ENCODE measurements at regions not wholly inside any gene's neighbourhood (a gene's known extent, or its start where the extent isn't known, plus 50 kb on each side); places are given as distances from the start of the nearest gene placed in this dataset.

GRCh38 chr10:33410860-33411234 is 76.4 kb upstream of the NRP1 start:
- TF ChIP-seq, protein P1, sequence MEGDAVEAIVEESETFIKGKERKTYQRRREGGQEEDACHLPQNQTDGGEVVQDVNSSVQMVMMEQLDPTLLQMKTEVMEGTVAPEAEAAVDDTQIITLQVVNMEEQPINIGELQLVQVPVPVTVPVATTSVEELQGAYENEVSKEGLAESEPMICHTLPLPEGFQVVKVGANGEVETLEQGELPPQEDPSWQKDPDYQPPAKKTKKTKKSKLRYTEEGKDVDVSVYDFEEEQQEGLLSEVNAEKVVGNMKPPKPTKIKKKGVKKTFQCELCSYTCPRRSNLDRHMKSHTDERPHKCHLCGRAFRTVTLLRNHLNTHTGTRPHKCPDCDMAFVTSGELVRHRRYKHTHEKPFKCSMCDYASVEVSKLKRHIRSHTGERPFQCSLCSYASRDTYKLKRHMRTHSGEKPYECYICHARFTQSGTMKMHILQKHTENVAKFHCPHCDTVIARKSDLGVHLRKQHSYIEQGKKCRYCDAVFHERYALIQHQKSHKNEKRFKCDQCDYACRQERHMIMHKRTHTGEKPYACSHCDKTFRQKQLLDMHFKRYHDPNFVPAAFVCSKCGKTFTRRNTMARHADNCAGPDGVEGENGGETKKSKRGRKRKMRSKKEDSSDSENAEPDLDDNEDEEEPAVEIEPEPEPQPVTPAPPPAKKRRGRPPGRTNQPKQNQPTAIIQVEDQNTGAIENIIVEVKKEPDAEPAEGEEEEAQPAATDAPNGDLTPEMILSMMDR (IDR thresholded peaks at IDR 0.05): no peak
- no peak for TF ChIP-seq POLR2A (IDR thresholded peaks at IDR 0.05)
- no peak for TF ChIP-seq EP300 (IDR thresholded peaks at IDR 0.05)
- no peak for TF ChIP-seq POLR2AphosphoS5 (IDR thresholded peaks at IDR 0.05)
